NB4 (cell line): ENCODE measurements at regions not wholly inside any gene's neighbourhood (a gene's known extent, or its start where the extent isn't known, plus 50 kb on each side); places are given as distances from the start of the nearest gene placed in this dataset.

Experiments
- CTCF ChIP-seq: IDR thresholded peaks from one replicate; pipeline ENCODE4 v1.5.1; 2012; ENCODE audit warnings: low read depth, low read length
- MYC ChIP-seq: IDR thresholded peaks from 2 replicates; pipeline ENCODE4 v1.6.1; 2011; ENCODE audit warnings: low read depth, low read length
- POLR2A ChIP-seq: IDR thresholded peaks from 2 replicates; pipeline ENCODE4 v1.6.1; 2011; ENCODE audit warnings: mild to moderate bottlenecking; ENCODE audit not compliant: insufficient read length; ENCODE audit errors: extremely low read depth
- TF ChIP-seq, protein P1 (sequence below): IDR thresholded peaks from 2 replicates; pipeline ENCODE4 v1.6.1; 2011; ENCODE audit warnings: low read depth, low read length

DNA sequence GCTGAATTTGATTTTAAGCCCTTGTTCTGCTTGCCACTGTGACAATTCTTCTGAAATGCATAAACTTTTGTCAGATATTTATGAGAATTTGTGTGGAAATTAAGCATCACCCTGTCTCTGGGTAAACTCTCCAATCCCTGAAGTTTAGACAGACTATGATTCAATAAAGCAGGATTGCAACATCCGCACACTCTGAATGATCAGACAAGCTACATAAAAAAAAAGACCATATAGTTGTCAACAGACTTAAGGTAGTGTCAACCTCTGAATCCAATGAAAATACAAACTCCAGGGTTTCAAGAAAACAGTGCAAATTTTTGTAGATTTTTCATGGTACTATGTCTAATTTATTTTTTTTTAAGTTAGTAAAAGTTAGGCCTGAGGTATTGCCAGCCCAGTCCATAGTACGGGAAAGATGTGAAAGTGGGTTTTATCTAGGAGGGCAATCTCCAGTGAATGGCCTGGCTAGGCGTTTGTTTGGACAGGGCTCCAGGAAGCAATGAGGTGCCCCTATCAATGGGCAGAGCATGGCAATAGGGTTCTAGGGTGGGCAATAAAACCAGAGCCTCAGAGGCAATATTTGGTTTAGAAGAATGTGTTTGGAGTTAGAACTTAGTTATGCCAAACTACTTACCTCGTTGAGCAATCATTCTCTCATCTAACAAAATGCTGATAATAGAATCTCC lies 762.6 kb upstream of the SEMA6A start:
- TF ChIP-seq, protein P1, sequence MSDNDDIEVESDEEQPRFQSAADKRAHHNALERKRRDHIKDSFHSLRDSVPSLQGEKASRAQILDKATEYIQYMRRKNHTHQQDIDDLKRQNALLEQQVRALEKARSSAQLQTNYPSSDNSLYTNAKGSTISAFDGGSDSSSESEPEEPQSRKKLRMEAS = no peak
- no peak for TF ChIP-seq CTCF
- no peak for TF ChIP-seq POLR2A
- TF ChIP-seq MYC = no peak
